Mesendoderm (in vitro differentiated cells): ENCODE measurements at regions not wholly inside any gene's neighbourhood (a gene's known extent, or its start where the extent isn't known, plus 50 kb on each side); places are given as distances from the start of the nearest gene placed in this dataset.

Experiments used
- DNase-seq: peaks from one replicate; pipeline ENCODE4 v3.0.0; 2013
- H2AK5ac ChIP-seq: 2 replicates; pipeline ENCODE4 v1.6.1; 2013; ENCODE audit warnings: low read length, inconsistent platforms
- H2BK120ac ChIP-seq: 2 replicates; pipeline ENCODE4 v1.6.1; 2013; ENCODE audit warnings: low read depth, mild to moderate bottlenecking, low read length, moderate library complexity, mixed read lengths
- H2BK15ac ChIP-seq: replicated peaks from 2 replicates; pipeline ENCODE4 v1.6.1; 2013; ENCODE audit warnings: low read depth, mild to moderate bottlenecking, moderate library complexity
- H2BK5ac ChIP-seq: 2 replicates; pipeline ENCODE4 v1.6.1; 2013; ENCODE audit warnings: low read length, inconsistent platforms
- H3K18ac ChIP-seq: 2 replicates; pipeline ENCODE4 v1.6.1; 2013; ENCODE audit warnings: mild to moderate bottlenecking, low read length, mixed read lengths
- H3K23ac ChIP-seq: one replicate; pipeline ENCODE4 v1.6.1; 2013; ENCODE audit warnings: low read length
- H3K27ac ChIP-seq: 2 replicates; pipeline ENCODE4 v1.5.1; 2013; ENCODE audit warnings: low read depth, mild to moderate bottlenecking, inconsistent platforms, low read length, moderate library complexity
- H3K27me3 ChIP-seq: 2 replicates; pipeline ENCODE4 v1.6.1; 2013; ENCODE audit warnings: low read length, control low read depth, mild to moderate bottlenecking, inconsistent platforms; ENCODE audit not compliant: insufficient read depth, poor library complexity
- H3K36me3 ChIP-seq: 2 replicates; pipeline ENCODE4 v1.6.1; 2013; ENCODE audit warnings: low read length, inconsistent platforms; ENCODE audit not compliant: control insufficient read depth, insufficient read depth
- H3K4ac ChIP-seq: one replicate; pipeline ENCODE4 v1.6.1; 2013; ENCODE audit warnings: low read depth, mild to moderate bottlenecking, low read length, moderate library complexity
- H3K4me1 ChIP-seq: 2 replicates; pipeline ENCODE4 v1.6.1; 2013; ENCODE audit warnings: low read depth, low read length, inconsistent platforms; ENCODE audit not compliant: control insufficient read depth
- H3K4me2 ChIP-seq: 2 replicates; pipeline ENCODE4 v1.6.1; 2013; ENCODE audit warnings: low read length
- H3K4me3 ChIP-seq: 2 replicates; pipeline ENCODE4 v1.5.1; 2013; ENCODE audit warnings: mild to moderate bottlenecking, low read length
- H3K56ac ChIP-seq: one replicate; pipeline ENCODE4 v1.6.1; 2013; ENCODE audit warnings: low read length
- H3K79me1 ChIP-seq: 2 replicates; pipeline ENCODE4 v1.6.1; 2013; ENCODE audit warnings: low read length, inconsistent platforms
- H3K79me2 ChIP-seq: 2 replicates; pipeline ENCODE4 v1.6.1; 2013; ENCODE audit warnings: mild to moderate bottlenecking, low read length; ENCODE audit not compliant: control insufficient read depth, insufficient read depth
- H3K9ac ChIP-seq: 2 replicates; pipeline ENCODE4 v1.6.1; 2013; ENCODE audit warnings: low read length, inconsistent platforms
- H4K5ac ChIP-seq: one replicate; pipeline ENCODE4 v1.6.1; 2013; ENCODE audit warnings: low read length
- H4K8ac ChIP-seq: one replicate; pipeline ENCODE4 v1.6.1; 2013; ENCODE audit warnings: low read depth, mild to moderate bottlenecking, control low read depth, low read length, moderate library complexity
- WGBS: extraction: QIAGEN DNeasy Blood & Tissue Kit; methylation state at CpG from one replicate; pipeline ENCODE4 v1.1.7; 2013; ENCODE audit warnings: low lambda C conversion rate, missing lambda C conversion rate; ENCODE audit not compliant: insufficient coverage; ENCODE audit errors: extremely low coverage; 5-methylcytosine and 5-hydroxymethylcytosine counted together

- no peak overlapping the region for H3K18ac ChIP-seq
- H3K36me3 ChIP-seq, result no peaks in the 10 kb centered on the region
- H3K4me1 ChIP-seq, result no peaks in the 10 kb centered on the region
- no peaks in the 10 kb centered on the region for H3K79me1 ChIP-seq
- WGBS, result no CpG with 5 or more reads among the region's 2 CpGs
- H2BK120ac ChIP-seq, result no peak overlapping the region
- no peaks in the 10 kb centered on the region for H3K27me3 ChIP-seq
- H3K4me3 ChIP-seq, result no peak overlapping the region
- no peak overlapping the region for H2AK5ac ChIP-seq
- no peak for DNase-seq
- no peak overlapping the region for H2BK15ac ChIP-seq
- no peak overlapping the region for H4K8ac ChIP-seq
- no peak overlapping the region for H3K4ac ChIP-seq
- no peak overlapping the region for H3K4me2 ChIP-seq
- no peak overlapping the region for H3K9ac ChIP-seq
- H3K23ac ChIP-seq, result no peak overlapping the region
- no peak overlapping the region for H4K5ac ChIP-seq
- no peak overlapping the region for H3K56ac ChIP-seq
- H2BK5ac ChIP-seq, result no peak overlapping the region
- H3K79me2 ChIP-seq, result no peaks in the 10 kb centered on the region
- no peak overlapping the region for H3K27ac ChIP-seq
Measured at GRCh38 chr16:6496996-6497395, 835.6 kb upstream of the RBFOX1 start.

GRCh38 chr16:6495486-6496210, 837.0 kb upstream of the RBFOX1 start:
- WGBS, result no CpG with 5 or more reads among the region's 7 CpGs
- Histone ChIP-seq H3K4ac (no peak overlapping the region), H3K23ac (no peak overlapping the region), H3K27me3 (no peaks in the 10 kb centered on the region), H3K79me1 (no peaks in the 10 kb centered on the region), H3K4me2 (no peak overlapping the region), H4K5ac (no peak overlapping the region), H3K36me3 (no peaks in the 10 kb centered on the region), H3K4me3 (no peak overlapping the region), H3K56ac (no peak overlapping the region), H3K79me2 (no peaks in the 10 kb centered on the region), H2BK120ac (no peak overlapping the region), H3K9ac (no peak overlapping the region), H3K18ac (no peak overlapping the region), H3K4me1 (no peaks in the 10 kb centered on the region), H4K8ac (no peak overlapping the region), H2AK5ac (no peak overlapping the region), H2BK15ac (no peak overlapping the region), H3K27ac (no peak overlapping the region), H2BK5ac (no peak overlapping the region)
- no peak for DNase-seq

GRCh38 chr16:6494716-6495115, 837.9 kb upstream of the RBFOX1 start:
- WGBS, result no CpG with 5 or more reads among the region's 6 CpGs
- Histone ChIP-seq H2BK120ac (no peak overlapping the region), H3K4me2 (no peak overlapping the region)

DNA sequence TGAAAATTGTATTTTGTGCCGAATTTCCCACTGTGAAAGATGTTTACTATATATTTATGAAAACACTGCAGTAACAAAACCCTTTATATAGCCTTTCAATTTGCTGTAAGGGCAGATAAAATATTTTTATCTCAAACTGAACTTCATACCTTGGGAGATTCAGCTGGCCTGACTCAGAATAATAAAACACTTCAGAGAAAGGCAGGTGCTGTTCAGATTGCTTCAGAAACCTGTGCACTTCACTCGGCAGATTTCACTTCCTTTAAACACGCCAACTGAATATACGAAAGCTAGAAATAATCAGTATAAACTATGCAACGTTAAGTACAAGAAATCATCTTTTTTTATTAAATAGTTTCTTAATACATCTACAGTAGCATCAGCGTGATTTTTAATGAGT, 839.1 kb upstream of the RBFOX1 start:
- H2BK15ac ChIP-seq, result no peak overlapping the region
- H3K79me1 ChIP-seq, result no peaks in the 10 kb centered on the region
- no peak overlapping the region for H3K27ac ChIP-seq
- H2BK120ac ChIP-seq, result no peak overlapping the region
- no peak overlapping the region for H2BK5ac ChIP-seq
- DNase-seq, result no peak
- no peaks in the 10 kb centered on the region for H3K4me1 ChIP-seq
- H3K27me3 ChIP-seq, result no peaks in the 10 kb centered on the region
- H3K4me2 ChIP-seq, result no peak overlapping the region
- no peak overlapping the region for H3K23ac ChIP-seq
- no peak overlapping the region for H3K9ac ChIP-seq
- H3K79me2 ChIP-seq, result no peaks in the 10 kb centered on the region
- H4K5ac ChIP-seq, result no peak overlapping the region
- H3K18ac ChIP-seq, result no peak overlapping the region
- H4K8ac ChIP-seq, result no peak overlapping the region
- H3K56ac ChIP-seq, result no peak overlapping the region
- WGBS, result no CpG with 5 or more reads among the region's 6 CpGs
- H3K4ac ChIP-seq, result no peak overlapping the region
- no peaks in the 10 kb centered on the region for H3K36me3 ChIP-seq
- H3K4me3 ChIP-seq, result no peak overlapping the region
- no peak overlapping the region for H2AK5ac ChIP-seq

More at GRCh38 chr16:6494716-6495115, 837.9 kb upstream of the RBFOX1 start:
- H4K8ac ChIP-seq, result no peak overlapping the region
- no peak overlapping the region for H3K4ac ChIP-seq
- no peak overlapping the region for H3K4me3 ChIP-seq
- no peak for DNase-seq
- no peak overlapping the region for H2BK15ac ChIP-seq
- no peaks in the 10 kb centered on the region for H3K79me2 ChIP-seq
- H3K36me3 ChIP-seq, result no peaks in the 10 kb centered on the region
- H3K4me1 ChIP-seq, result no peaks in the 10 kb centered on the region
- no peaks in the 10 kb centered on the region for H3K27me3 ChIP-seq
- no peak overlapping the region for H3K9ac ChIP-seq
- no peak overlapping the region for H3K23ac ChIP-seq
- no peak overlapping the region for H3K18ac ChIP-seq
- no peak overlapping the region for H3K27ac ChIP-seq
- no peak overlapping the region for H3K56ac ChIP-seq
- H4K5ac ChIP-seq, result no peak overlapping the region
- no peak overlapping the region for H2AK5ac ChIP-seq
- no peaks in the 10 kb centered on the region for H3K79me1 ChIP-seq
- H2BK5ac ChIP-seq, result no peak overlapping the region

- H3K4ac ChIP-seq, result no peak overlapping the region
- H3K4me2 ChIP-seq, result no peak overlapping the region
- H4K8ac ChIP-seq, result no peak overlapping the region
- H3K4me1 ChIP-seq, result no peaks in the 10 kb centered on the region
- no peak overlapping the region for H3K9ac ChIP-seq
- no peak overlapping the region for H4K5ac ChIP-seq
- H2AK5ac ChIP-seq, result no peak overlapping the region
- H3K36me3 ChIP-seq, result no peaks in the 10 kb centered on the region
- no peaks in the 10 kb centered on the region for H3K79me1 ChIP-seq
- H3K79me2 ChIP-seq, result no peaks in the 10 kb centered on the region
- no peak overlapping the region for H3K4me3 ChIP-seq
- H3K56ac ChIP-seq, result no peak overlapping the region
- H3K27ac ChIP-seq, result no peak overlapping the region
- no peak for DNase-seq
- no peaks in the 10 kb centered on the region for H3K27me3 ChIP-seq
- no peak overlapping the region for H2BK5ac ChIP-seq
- H3K23ac ChIP-seq, result no peak overlapping the region
- H3K18ac ChIP-seq, result no peak overlapping the region
- H2BK15ac ChIP-seq, result no peak overlapping the region
- H2BK120ac ChIP-seq, result no peak overlapping the region
Measured at GRCh38 chr16:6492742-6493141, 839.9 kb upstream of the RBFOX1 start.

DNA sequence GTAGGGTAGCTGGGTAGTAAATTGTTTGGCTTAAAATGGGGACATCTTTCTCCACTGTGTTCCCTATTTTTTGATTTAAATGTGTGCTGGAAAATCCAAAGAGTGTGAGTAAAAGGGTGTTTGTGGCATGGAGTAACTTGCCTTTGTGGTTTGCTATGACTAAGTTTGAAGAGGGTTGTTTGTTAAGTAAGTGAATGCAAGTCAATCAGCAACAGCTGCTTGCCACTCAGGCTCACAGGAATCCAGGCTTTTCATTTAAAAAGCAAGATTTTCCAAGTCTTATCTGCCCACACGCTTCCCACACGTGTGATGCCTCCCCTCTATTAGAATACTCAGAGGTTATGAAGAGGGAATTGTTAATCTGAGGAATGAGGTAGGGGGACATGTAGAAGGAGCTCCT, 847.7 kb upstream of the RBFOX1 start:
- no peaks in the 10 kb centered on the region for H3K79me2 ChIP-seq
- no peak overlapping the region for H2BK15ac ChIP-seq
- H3K36me3 ChIP-seq, result no peaks in the 10 kb centered on the region
- no peak for DNase-seq
- H3K4ac ChIP-seq, result no peak overlapping the region
- no peak overlapping the region for H2BK120ac ChIP-seq
- H3K4me2 ChIP-seq, result no peak overlapping the region
- no peaks in the 10 kb centered on the region for H3K4me1 ChIP-seq
- H3K18ac ChIP-seq, result no peak overlapping the region
- H4K5ac ChIP-seq, result no peak overlapping the region
- no peak overlapping the region for H2AK5ac ChIP-seq
- no peaks in the 10 kb centered on the region for H3K79me1 ChIP-seq
- no peak overlapping the region for H3K56ac ChIP-seq
- no peaks in the 10 kb centered on the region for H3K27me3 ChIP-seq
- H3K9ac ChIP-seq, result no peak overlapping the region
- no peak overlapping the region for H2BK5ac ChIP-seq
- no peak overlapping the region for H3K23ac ChIP-seq
- H3K4me3 ChIP-seq, result no peak overlapping the region
- WGBS, result no CpG with 5 or more reads among the region's 2 CpGs
- H4K8ac ChIP-seq, result no peak overlapping the region
- no peak overlapping the region for H3K27ac ChIP-seq
